ENCODE measurements at regions not wholly inside any gene's neighbourhood (a gene's known extent, or its start where the extent isn't known, plus 50 kb on each side); places are given as distances from the start of the nearest gene placed in this dataset.

GRCh38 chr1:4573526-4573925 is 80.9 kb upstream of the AJAP1 start:
- H3K9me3 Mint-ChIP-seq = peaks cover 0 to 6% (median 4%) of the 10 kb centered on the region in 3 donors
- no peak overlapping the region for H3K27ac Mint-ChIP-seq
- H3K36me3 Mint-ChIP-seq = peaks cover 2% of the 10 kb centered on the region
- peaks cover 4% of the 10 kb centered on the region for H3K27me3 Mint-ChIP-seq
- H3K4me3 Mint-ChIP-seq = no peak overlapping the region
- peaks cover 0 to 1% (median 0%) of the 10 kb centered on the region in 3 donors for H3K4me1 Mint-ChIP-seq

DNA sequence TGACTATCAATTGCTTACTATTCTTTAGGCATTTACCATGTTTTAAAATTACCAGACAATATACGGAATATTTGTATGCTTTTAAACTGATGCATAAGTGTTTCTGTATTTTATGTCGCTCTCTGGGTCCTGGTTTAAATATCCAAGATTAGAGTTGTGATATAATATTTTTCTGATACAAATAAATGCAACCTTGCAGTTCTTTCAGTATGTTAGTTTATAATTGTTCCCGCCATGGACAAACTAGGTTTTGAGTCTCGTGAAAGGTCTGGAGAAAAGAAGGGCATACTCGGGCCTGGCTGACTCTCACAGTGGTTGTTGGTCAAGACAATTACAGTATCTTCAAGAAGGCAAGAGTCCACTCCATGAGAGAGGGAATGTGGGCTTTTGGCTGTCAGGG is 72.6 kb upstream of the AJAP1 start:
- Mint-ChIP-seq H3K27me3 (peaks cover 20% of the 10 kb centered on the region), H3K4me3 (no peak overlapping the region), H3K27ac (no peak overlapping the region), H3K36me3 (no peaks in the 10 kb centered on the region), H3K4me1 (peaks cover 0 to 3% (median 0%) of the 10 kb centered on the region in 3 donors), H3K9me3 (peaks cover 0 to 6% (median 1%) of the 10 kb centered on the region in 3 donors)

- peaks cover 26% of the 10 kb centered on the region for H3K27me3 Mint-ChIP-seq
- no peaks in the 10 kb centered on the region for H3K36me3 Mint-ChIP-seq
- H3K4me3 Mint-ChIP-seq = no peak overlapping the region
- no peak overlapping the region for H3K27ac Mint-ChIP-seq
- no peaks in the 10 kb centered on the region for H3K9me3 Mint-ChIP-seq
- H3K4me1 Mint-ChIP-seq = peaks cover 0 to 3% (median 0%) of the 10 kb centered on the region in 3 donors
Measured at GRCh38 chr1:4584449-4584848, 70.0 kb upstream of the AJAP1 start.

GRCh38 chr1:4585216-4585615 is 69.2 kb upstream of the AJAP1 start:
- H3K27ac Mint-ChIP-seq = no peak overlapping the region
- H3K36me3 Mint-ChIP-seq = no peaks in the 10 kb centered on the region
- H3K9me3 Mint-ChIP-seq = no peaks in the 10 kb centered on the region
- peaks cover 0 to 3% (median 0%) of the 10 kb centered on the region in 3 donors for H3K4me1 Mint-ChIP-seq
- no peak overlapping the region for H3K4me3 Mint-ChIP-seq
- H3K27me3 Mint-ChIP-seq = peaks cover 26% of the 10 kb centered on the region

- Mint-ChIP-seq H3K27ac (no peak overlapping the region), H3K36me3 (no peaks in the 10 kb centered on the region), H3K27me3 (peaks cover 26% of the 10 kb centered on the region), H3K4me1 (peaks cover 0 to 3% (median 0%) of the 10 kb centered on the region in 3 donors), H3K9me3 (no peaks in the 10 kb centered on the region), H3K4me3 (no peak overlapping the region)
Measured at GRCh38 chr1:4585705-4586104, 68.7 kb upstream of the AJAP1 start.

- Mint-ChIP-seq H3K4me3 (no peak overlapping the region), H3K9me3 (no peaks in the 10 kb centered on the region), H3K27ac (no peak overlapping the region), H3K4me1 (peaks cover 0 to 3% (median 0%) of the 10 kb centered on the region in 3 donors), H3K36me3 (no peaks in the 10 kb centered on the region), H3K27me3 (peaks cover 26% of the 10 kb centered on the region)
Measured at GRCh38 chr1:4586611-4587160, 67.7 kb upstream of the AJAP1 start.

DNA sequence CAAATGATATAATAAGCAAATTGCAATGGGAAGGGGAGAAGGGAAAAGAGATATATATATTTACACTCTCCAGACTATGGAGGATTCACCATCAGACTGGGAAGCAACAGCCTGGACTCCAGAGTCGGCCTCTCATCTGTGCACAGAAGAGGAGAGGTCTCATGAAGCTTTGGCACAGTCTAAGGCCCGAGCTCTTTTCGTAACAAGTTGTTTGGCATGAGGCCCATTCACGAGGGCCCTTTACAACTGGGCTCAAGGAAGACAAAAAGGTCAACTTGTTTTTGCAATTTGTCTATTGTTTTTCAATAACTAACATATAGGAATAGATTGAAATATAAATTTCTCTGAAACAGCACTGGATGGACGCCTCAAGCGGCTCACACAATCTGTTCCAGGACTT is 66.7 kb upstream of the AJAP1 start:
- H3K36me3 Mint-ChIP-seq = no peaks in the 10 kb centered on the region
- peaks cover 26% of the 10 kb centered on the region for H3K27me3 Mint-ChIP-seq
- H3K4me1 Mint-ChIP-seq = peaks cover 0 to 3% (median 0%) of the 10 kb centered on the region in 3 donors
- no peaks in the 10 kb centered on the region for H3K9me3 Mint-ChIP-seq
- no peak overlapping the region for H3K4me3 Mint-ChIP-seq
- H3K27ac Mint-ChIP-seq = no peak overlapping the region

DNA sequence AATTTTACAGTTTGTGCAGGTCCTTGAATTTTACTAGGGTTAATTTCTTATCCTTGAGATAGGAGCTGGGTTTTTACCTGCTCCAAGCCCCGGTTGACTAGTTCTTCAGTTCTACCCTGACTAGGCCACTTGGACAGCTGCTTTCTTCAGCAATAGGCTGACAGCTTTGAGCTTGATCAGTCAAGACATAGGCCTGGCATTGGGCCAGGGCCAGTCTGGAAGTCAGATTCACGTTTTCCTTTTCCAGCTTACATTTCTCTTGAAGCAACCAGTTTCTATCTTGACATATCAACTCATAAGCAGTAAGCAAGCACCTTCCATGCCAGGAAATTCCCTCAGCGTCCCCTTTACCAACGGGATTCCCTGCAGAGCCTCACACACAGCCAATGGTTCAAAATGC is 63.7 kb upstream of the AJAP1 start:
- no peaks in the 10 kb centered on the region for H3K36me3 Mint-ChIP-seq
- H3K27me3 Mint-ChIP-seq = peaks cover 13% of the 10 kb centered on the region
- H3K9me3 Mint-ChIP-seq = no peaks in the 10 kb centered on the region
- no peaks in the 10 kb centered on the region for H3K4me1 Mint-ChIP-seq
- H3K4me3 Mint-ChIP-seq = no peak overlapping the region
- H3K27ac Mint-ChIP-seq = no peak overlapping the region

- Mint-ChIP-seq H3K4me3 (no peak overlapping the region), H3K27me3 (peaks cover 6% of the 10 kb centered on the region)
Measured at GRCh38 chr1:4591926-4592325, 62.5 kb upstream of the AJAP1 start.

DNA sequence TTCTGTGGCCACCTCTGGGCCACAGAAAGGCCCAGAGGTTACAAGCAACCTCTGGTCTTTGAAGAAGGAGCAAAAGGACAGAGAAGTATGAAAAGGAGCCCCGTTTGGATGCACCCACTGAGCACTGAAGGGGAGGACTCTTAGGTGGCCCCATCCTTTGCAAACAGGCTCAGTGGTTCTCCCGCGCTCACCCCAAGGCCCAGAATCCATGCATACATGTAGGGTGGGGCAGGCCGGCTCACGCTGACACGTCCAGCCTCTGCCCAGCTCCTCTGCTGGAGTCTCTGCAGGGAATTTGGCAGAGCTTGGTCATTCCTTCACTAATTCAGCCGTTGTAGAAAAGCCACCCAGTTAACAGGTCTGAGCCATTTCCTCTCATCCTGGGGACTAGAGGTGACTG is 61.3 kb upstream of the AJAP1 start:
- Mint-ChIP-seq H3K27ac (no peak overlapping the region), H3K4me3 (no peak overlapping the region), H3K36me3 (no peaks in the 10 kb centered on the region), H3K4me1 (no peaks in the 10 kb centered on the region), H3K27me3 (peaks cover 2% of the 10 kb centered on the region), H3K9me3 (no peaks in the 10 kb centered on the region)

More at GRCh38 chr1:4591926-4592325, 62.5 kb upstream of the AJAP1 start:
- H3K4me1 Mint-ChIP-seq = no peaks in the 10 kb centered on the region
- H3K27ac Mint-ChIP-seq = no peak overlapping the region
- no peaks in the 10 kb centered on the region for H3K36me3 Mint-ChIP-seq
- H3K9me3 Mint-ChIP-seq = no peaks in the 10 kb centered on the region

- H3K27me3 Mint-ChIP-seq = peaks cover 2% of the 10 kb centered on the region
- H3K4me1 Mint-ChIP-seq = no peaks in the 10 kb centered on the region
- H3K27ac Mint-ChIP-seq = no peak overlapping the region
- H3K36me3 Mint-ChIP-seq = no peaks in the 10 kb centered on the region
- H3K4me3 Mint-ChIP-seq = no peak overlapping the region
- H3K9me3 Mint-ChIP-seq = no peaks in the 10 kb centered on the region
Measured at GRCh38 chr1:4594286-4594991, 60.0 kb upstream of the AJAP1 start.

GRCh38 chr1:4595341-4596225 is 58.8 kb upstream of the AJAP1 start:
- H3K27me3 Mint-ChIP-seq = peaks cover 2% of the 10 kb centered on the region
- no peaks in the 10 kb centered on the region for H3K36me3 Mint-ChIP-seq
- H3K9me3 Mint-ChIP-seq = no peaks in the 10 kb centered on the region
- peak overlapping the region in 1 of 4 donors; percentile 28 for H3K4me3 Mint-ChIP-seq
- no peaks in the 10 kb centered on the region for H3K4me1 Mint-ChIP-seq
- no peak overlapping the region for H3K27ac Mint-ChIP-seq

GRCh38 chr1:4596486-4596885 is 57.9 kb upstream of the AJAP1 start:
- Mint-ChIP-seq H3K4me3 (no peak overlapping the region), H3K27me3 (peaks cover 2% of the 10 kb centered on the region), H3K27ac (no peak overlapping the region), H3K4me1 (no peaks in the 10 kb centered on the region), H3K9me3 (peaks cover 0 to 2% (median 0%) of the 10 kb centered on the region in 3 donors), H3K36me3 (no peaks in the 10 kb centered on the region)

DNA sequence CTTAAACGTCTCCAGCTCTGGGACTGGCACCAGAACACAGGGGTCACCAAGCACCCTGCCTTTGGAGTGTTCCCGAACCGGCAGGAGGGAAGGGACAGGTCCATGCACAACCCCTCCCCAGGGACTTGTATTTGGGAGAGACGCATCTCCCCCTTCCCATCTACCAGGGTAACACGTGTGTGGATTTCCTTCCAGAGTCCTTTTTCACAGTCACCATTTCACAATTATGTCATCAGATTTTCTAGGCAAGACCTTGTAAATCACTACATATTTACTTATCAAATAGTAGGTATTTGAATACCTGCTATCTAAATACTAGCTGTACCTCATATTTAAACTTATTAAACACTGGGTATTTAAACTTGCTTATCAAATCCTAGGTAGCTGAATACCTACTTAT is 57.4 kb upstream of the AJAP1 start:
- no peaks in the 10 kb centered on the region for H3K36me3 Mint-ChIP-seq
- H3K9me3 Mint-ChIP-seq = peaks cover 0 to 2% (median 0%) of the 10 kb centered on the region in 3 donors
- no peak overlapping the region for H3K4me3 Mint-ChIP-seq
- H3K27me3 Mint-ChIP-seq = peaks cover 2% of the 10 kb centered on the region
- no peaks in the 10 kb centered on the region for H3K4me1 Mint-ChIP-seq
- H3K27ac Mint-ChIP-seq = no peak overlapping the region

- H3K4me3 Mint-ChIP-seq = no peak overlapping the region
- no peaks in the 10 kb centered on the region for H3K36me3 Mint-ChIP-seq
- H3K9me3 Mint-ChIP-seq = peaks cover 0 to 2% (median 0%) of the 10 kb centered on the region in 3 donors
- peak overlapping the region in 1 of 3 donors; percentile 55 for H3K27ac Mint-ChIP-seq
- no peaks in the 10 kb centered on the region for H3K4me1 Mint-ChIP-seq
- H3K27me3 Mint-ChIP-seq = peaks cover 2% of the 10 kb centered on the region
Measured at GRCh38 chr1:4598561-4598960, 55.8 kb upstream of the AJAP1 start.
